HCT116 (cell line): ENCODE measurements at regions not wholly inside any gene's neighbourhood (a gene's known extent, or its start where the extent isn't known, plus 50 kb on each side); places are given as distances from the start of the nearest gene placed in this dataset.

Experiments
- ATF3 ChIP-seq: IDR thresholded peaks from 2 replicates; pipeline ENCODE4 v1.6.1; 2012
- CTCF ChIP-seq, 3 experiments: fragments of 200-600 bp in 1 of 3; sonication (generic) in 1 of 3; IDR thresholded peaks in 2 of 3; conservative IDR thresholded peaks in 1 of 3; 2 replicates each; pipeline ENCODE4 v1.5.1; 2012 to 2017; ENCODE audit warnings: low read depth in 2 of 3, low read length in 2 of 3, antibody characterized with exemption in 1 of 3, borderline replicate concordance in 1 of 3, control low read depth in 1 of 3, mild to moderate bottlenecking in 1 of 3, mixed read lengths in 1 of 3, mixed run types in 1 of 3, moderate library complexity in 1 of 3; ENCODE audit not compliant: insufficient read depth in 1 of 3
- EZH2 ChIP-seq: fragments of 200-600 bp; sonication (generic); IDR thresholded peaks from 2 replicates; pipeline ENCODE4 v1.6.1; 2017; ENCODE audit warnings: antibody characterized with exemption, mixed run types
- EZH2phosphoT487 ChIP-seq: fragments of 200-600 bp; IDR thresholded peaks from 2 replicates; pipeline ENCODE4 v1.6.1; 2018; ENCODE audit warnings: antibody characterized with exemption, borderline replicate concordance
- FOSL1 ChIP-seq: IDR thresholded peaks from 2 replicates; pipeline ENCODE4 v1.6.1; 2012; ENCODE audit warnings: low read depth
- MAX ChIP-seq: IDR thresholded peaks from 2 replicates; pipeline ENCODE4 v1.6.1; 2012
- POLR2A ChIP-seq: IDR thresholded peaks from 2 replicates; pipeline ENCODE4 v1.7.0; 2011; ENCODE audit warnings: borderline replicate concordance; ENCODE audit not compliant: insufficient read depth, insufficient read length; ENCODE audit errors: extremely low read depth
- POLR2AphosphoS5 ChIP-seq: IDR thresholded peaks from 2 replicates; pipeline ENCODE4 v1.6.1; 2011; ENCODE audit warnings: mild to moderate bottlenecking, low read depth, low read length, moderate library complexity
- SIN3A ChIP-seq: IDR thresholded peaks from 2 replicates; pipeline ENCODE4 v1.6.1; 2012; ENCODE audit warnings: low read depth
- SP1 ChIP-seq: IDR thresholded peaks from 2 replicates; pipeline ENCODE4 v1.6.1; 2012; ENCODE audit warnings: low read depth
- YY1 ChIP-seq: IDR thresholded peaks from 2 replicates; pipeline ENCODE4 v1.6.1; 2011; ENCODE audit warnings: low read length, low read depth, moderate library complexity, mild to moderate bottlenecking; ENCODE audit not compliant: insufficient replicate concordance; ENCODE audit errors: extremely low read depth

GRCh38 chr19:28285078-28285477 lies 927.9 kb downstream of the UQCRFS1 start:
- TF ChIP-seq CTCF (IDR thresholded peaks at IDR 0.05 in 2 of 3, conservative IDR thresholded peaks at IDR 0.05 in 1 of 3; ENCODE audit: borderline replicate concordance in 1 of 3, insufficient read depth in 1 of 3, low read depth in 2 of 3, low read length in 2 of 3) (no peak), EZH2phosphoT487 (no peak), SIN3A (no peak), EZH2 (no peak), ATF3 (no peak), FOSL1 (no peak), POLR2AphosphoS5 (no peak), MAX (no peak), SP1 (no peak), YY1 (no peak), POLR2A (no peak)
